GM12873 (cell line): ENCODE measurements at regions not wholly inside any gene's neighbourhood (a gene's known extent, or its start where the extent isn't known, plus 50 kb on each side); places are given as distances from the start of the nearest gene placed in this dataset.

Experiments used
- CTCF ChIP-seq: IDR thresholded peaks from 2 replicates; pipeline ENCODE4 v1.5.1; 2012; ENCODE audit warnings: low read depth, mild to moderate bottlenecking, moderate library complexity, low read length, control low read depth; ENCODE audit not compliant: insufficient read depth; ENCODE audit errors: missing control alignments

- TF ChIP-seq CTCF: no peak
Measured at GRCh38 chr6:49269190-49269589, 193.9 kb downstream of the MMUT start.

- no peak for TF ChIP-seq CTCF
Measured at GRCh38 chr6:49264909-49265308, 198.1 kb downstream of the MMUT start.

- no peak for TF ChIP-seq CTCF
Measured at GRCh38 chr6:49264496-49264895, 198.6 kb downstream of the MMUT start.

- no peak for TF ChIP-seq CTCF
Measured at GRCh38 chr6:49257549-49257948, 205.5 kb downstream of the MMUT start.

- no peak for TF ChIP-seq CTCF
Measured at GRCh38 chr6:49255335-49255734, 207.7 kb downstream of the MMUT start.

- no peak for TF ChIP-seq CTCF
Measured at GRCh38 chr6:49252901-49253300, 210.2 kb downstream of the MMUT start.

GRCh38 chr6:49233483-49233882 is 229.6 kb downstream of the MMUT start:
- no peak for TF ChIP-seq CTCF
